Neural crest cell (in vitro differentiated cells): ENCODE measurements at regions not wholly inside any gene's neighbourhood (a gene's known extent, or its start where the extent isn't known, plus 50 kb on each side); places are given as distances from the start of the nearest gene placed in this dataset.

Experiments
- DNase-seq: peaks from one replicate; pipeline ENCODE4 v3.0.0; 2021; ENCODE audit warnings: low read depth, mixed read lengths, low spot score
- H3K27ac Mint-ChIP-seq: one replicate; pipeline ENCODE4 v1.8.0; 2021; ENCODE audit warnings: mild to moderate bottlenecking, mixed read lengths; ENCODE audit not compliant: unreplicated experiment
- H3K27me3 Mint-ChIP-seq: 2 replicates; pipeline ENCODE4 v1.8.0; 2021; ENCODE audit warnings: low read depth, mild to moderate bottlenecking, mixed read lengths
- H3K36me3 Mint-ChIP-seq: 2 replicates; pipeline ENCODE4 v1.8.0; 2021; ENCODE audit warnings: low read depth, mild to moderate bottlenecking, mixed read lengths
- H3K4me1 Mint-ChIP-seq: 2 replicates; pipeline ENCODE4 v1.8.0; 2021; ENCODE audit warnings: mixed read lengths
- H3K4me3 Mint-ChIP-seq: one replicate; pipeline ENCODE4 v1.8.0; 2021; ENCODE audit warnings: mild to moderate bottlenecking, mixed read lengths
- H3K9me3 Mint-ChIP-seq: 2 replicates; pipeline ENCODE4 v1.8.0; 2021; ENCODE audit warnings: mixed read lengths
- CTCF ChIP-seq: fragments of 200-600 bp; sonication (generic); conservative IDR thresholded peaks from 2 replicates; pipeline ENCODE4 v1.5.0; 2021; ENCODE audit warnings: antibody characterized with exemption, mild to moderate bottlenecking

GRCh38 chr15:35998663-35999602 lies 453.0 kb upstream of the DPH6 start:
- Mint-ChIP-seq H3K27me3 (no peaks in the 10 kb centered on the region), H3K27ac (no peak overlapping the region), H3K4me1 (no peaks in the 10 kb centered on the region), H3K4me3 (no peak overlapping the region), H3K9me3 (no peaks in the 10 kb centered on the region), H3K36me3 (no peaks in the 10 kb centered on the region)
- DNase-seq: no peak
- no peak for TF ChIP-seq CTCF

- Mint-ChIP-seq H3K36me3 (no peaks in the 10 kb centered on the region), H3K27ac (no peak overlapping the region), H3K27me3 (no peaks in the 10 kb centered on the region), H3K4me1 (no peaks in the 10 kb centered on the region), H3K4me3 (no peak overlapping the region), H3K9me3 (no peaks in the 10 kb centered on the region)
- no peak for DNase-seq
- TF ChIP-seq CTCF: no peak
Observed at GRCh38 chr15:36004891-36005490, 459.0 kb upstream of the DPH6 start.

- Mint-ChIP-seq H3K36me3 (no peaks in the 10 kb centered on the region), H3K27ac (no peak overlapping the region), H3K27me3 (no peaks in the 10 kb centered on the region), H3K9me3 (no peaks in the 10 kb centered on the region), H3K4me3 (no peak overlapping the region), H3K4me1 (no peaks in the 10 kb centered on the region)
- no peak for DNase-seq
- TF ChIP-seq CTCF: no peak
Observed at GRCh38 chr15:36005542-36005941, 459.6 kb upstream of the DPH6 start.

GRCh38 chr15:36007699-36008098 lies 461.7 kb upstream of the DPH6 start:
- no peaks in the 10 kb centered on the region for H3K27me3 Mint-ChIP-seq
- H3K36me3 Mint-ChIP-seq: no peaks in the 10 kb centered on the region
- DNase-seq: no peak
- no peaks in the 10 kb centered on the region for H3K4me1 Mint-ChIP-seq
- H3K27ac Mint-ChIP-seq: no peak overlapping the region
- H3K9me3 Mint-ChIP-seq: no peaks in the 10 kb centered on the region
- TF ChIP-seq CTCF: no peak
- no peak overlapping the region for H3K4me3 Mint-ChIP-seq

- Mint-ChIP-seq H3K27me3 (no peaks in the 10 kb centered on the region), H3K4me1 (no peaks in the 10 kb centered on the region), H3K36me3 (no peaks in the 10 kb centered on the region), H3K4me3 (no peak overlapping the region), H3K27ac (no peak overlapping the region), H3K9me3 (no peaks in the 10 kb centered on the region)
- no peak for TF ChIP-seq CTCF
- no peak for DNase-seq
Observed at GRCh38 chr15:36008719-36009118, 462.8 kb upstream of the DPH6 start.
